ENCODE measurements at regions not wholly inside any gene's neighbourhood (a gene's known extent, or its start where the extent isn't known, plus 50 kb on each side); places are given as distances from the start of the nearest gene placed in this dataset.

- no peaks in the 10 kb centered on the region for H3K9me3 ChIP-seq (ENCODE audit: control insufficient read depth in 4 of 4, low read length in 3 of 4)
- DNase-seq (ENCODE audit: low spot score) = no peak
- H3K9ac ChIP-seq (ENCODE audit: low read depth in 1 of 2, low read length in 2 of 2) = no peak overlapping the region
- TF ChIP-seq, protein P1, sequence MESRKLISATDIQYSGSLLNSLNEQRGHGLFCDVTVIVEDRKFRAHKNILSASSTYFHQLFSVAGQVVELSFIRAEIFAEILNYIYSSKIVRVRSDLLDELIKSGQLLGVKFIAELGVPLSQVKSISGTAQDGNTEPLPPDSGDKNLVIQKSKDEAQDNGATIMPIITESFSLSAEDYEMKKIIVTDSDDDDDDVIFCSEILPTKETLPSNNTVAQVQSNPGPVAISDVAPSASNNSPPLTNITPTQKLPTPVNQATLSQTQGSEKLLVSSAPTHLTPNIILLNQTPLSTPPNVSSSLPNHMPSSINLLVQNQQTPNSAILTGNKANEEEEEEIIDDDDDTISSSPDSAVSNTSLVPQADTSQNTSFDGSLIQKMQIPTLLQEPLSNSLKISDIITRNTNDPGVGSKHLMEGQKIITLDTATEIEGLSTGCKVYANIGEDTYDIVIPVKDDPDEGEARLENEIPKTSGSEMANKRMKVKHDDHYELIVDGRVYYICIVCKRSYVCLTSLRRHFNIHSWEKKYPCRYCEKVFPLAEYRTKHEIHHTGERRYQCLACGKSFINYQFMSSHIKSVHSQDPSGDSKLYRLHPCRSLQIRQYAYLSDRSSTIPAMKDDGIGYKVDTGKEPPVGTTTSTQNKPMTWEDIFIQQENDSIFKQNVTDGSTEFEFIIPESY (IDR thresholded peaks at IDR 0.05) = no peak
- TF ChIP-seq SP1 (IDR thresholded peaks at IDR 0.05) = no peak
- no peak for TF ChIP-seq FOXA2 (IDR thresholded peaks at IDR 0.05)
- no peak for TF ChIP-seq EGR1 (IDR thresholded peaks at IDR 0.05; ENCODE audit: low read depth in 2 of 2)
- no peak for TF ChIP-seq RXRA (IDR thresholded peaks at IDR 0.05)
- TF ChIP-seq TAF1 (conservative IDR thresholded peaks at IDR 0.05) = no peak
- TF ChIP-seq NR2F2 (IDR thresholded peaks at IDR 0.05) = no peak
- no peak for TF ChIP-seq FOXA1 (IDR thresholded peaks at IDR 0.05)
- TF ChIP-seq JUND (IDR thresholded peaks at IDR 0.05) = no peak
- no peak for TF ChIP-seq HNF4G (IDR thresholded peaks at IDR 0.05)
- TF ChIP-seq GABPA (IDR thresholded peaks at IDR 0.05 in 1 of 2, conservative IDR thresholded peaks at IDR 0.05 in 1 of 2) = no peak
- TF ChIP-seq, protein P2, sequence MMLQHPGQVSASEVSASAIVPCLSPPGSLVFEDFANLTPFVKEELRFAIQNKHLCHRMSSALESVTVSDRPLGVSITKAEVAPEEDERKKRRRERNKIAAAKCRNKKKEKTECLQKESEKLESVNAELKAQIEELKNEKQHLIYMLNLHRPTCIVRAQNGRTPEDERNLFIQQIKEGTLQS (IDR thresholded peaks at IDR 0.05) = no peak
- TF ChIP-seq MAX (IDR thresholded peaks at IDR 0.05) = no peak
- 98% methylated on average over 4 of the region's 4 CpGs for WGBS
- H3K36me3 ChIP-seq (ENCODE audit: control insufficient read depth in 4 of 4, insufficient read depth in 3 of 4, low read depth in 1 of 4, low read length in 3 of 4) = no peaks in the 10 kb centered on the region
- no peaks in the 10 kb centered on the region for H3K27me3 ChIP-seq (ENCODE audit: control insufficient read depth in 4 of 4, insufficient read depth in 4 of 4, low read length in 3 of 4)
- no peaks in the 10 kb centered on the region for H3K4me1 ChIP-seq (ENCODE audit: control insufficient read depth in 4 of 4, insufficient read depth in 4 of 4, low read length in 3 of 4)
- no peak overlapping the region for H3K27ac ChIP-seq (ENCODE audit: low read depth in 1 of 2, low read length in 2 of 2)
- no peak overlapping the region for H3K4me3 ChIP-seq (ENCODE audit: low read depth in 1 of 3, low read length in 3 of 3)
Measured at GRCh38 chr6:154886016-154886415, 109.1 kb upstream of the TIAM2 start.

DNA sequence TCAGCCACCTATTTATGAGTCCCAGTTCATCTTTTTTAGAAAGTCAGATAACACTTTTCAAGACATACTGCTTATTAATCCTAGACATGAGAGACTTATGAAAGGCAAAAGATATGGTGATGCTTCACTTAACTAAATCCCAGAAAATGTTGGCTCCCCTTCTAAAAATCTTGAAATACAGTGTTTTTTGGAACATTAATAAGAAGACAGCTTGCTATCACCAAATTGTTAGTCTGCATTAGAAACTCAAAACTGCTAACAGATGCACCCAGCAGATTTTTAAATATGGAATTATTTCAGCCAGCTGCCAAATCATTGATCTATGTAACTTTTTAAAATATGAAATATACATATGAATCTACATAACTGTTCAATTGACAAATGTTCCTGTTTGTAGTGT, 108.6 kb upstream of the TIAM2 start:
- no peaks in the 10 kb centered on the region for H3K27me3 ChIP-seq (ENCODE audit: control insufficient read depth in 4 of 4, insufficient read depth in 4 of 4, low read length in 3 of 4)
- no peaks in the 10 kb centered on the region for H3K4me1 ChIP-seq (ENCODE audit: control insufficient read depth in 4 of 4, insufficient read depth in 4 of 4, low read length in 3 of 4)
- H3K9ac ChIP-seq (ENCODE audit: low read depth in 1 of 2, low read length in 2 of 2) = no peak overlapping the region
- H3K27ac ChIP-seq (ENCODE audit: low read depth in 1 of 2, low read length in 2 of 2) = no peak overlapping the region
- H3K9me3 ChIP-seq (ENCODE audit: control insufficient read depth in 4 of 4, low read length in 3 of 4) = no peaks in the 10 kb centered on the region
- no peak for DNase-seq (ENCODE audit: low spot score)
- H3K36me3 ChIP-seq (ENCODE audit: control insufficient read depth in 4 of 4, insufficient read depth in 3 of 4, low read depth in 1 of 4, low read length in 3 of 4) = no peaks in the 10 kb centered on the region
- H3K4me3 ChIP-seq (ENCODE audit: low read depth in 1 of 3, low read length in 3 of 3) = no peak overlapping the region
- TF ChIP-seq HNF4A (conservative IDR thresholded peaks at IDR 0.05) (no peak), MAX (IDR thresholded peaks at IDR 0.05) (no peak), NR2F2 (IDR thresholded peaks at IDR 0.05) (no peak), HNF4G (IDR thresholded peaks at IDR 0.05) (no peak), FOXA1 (IDR thresholded peaks at IDR 0.05) (no peak), YY1 (IDR thresholded peaks at IDR 0.05) (no peak)
- TF ChIP-seq, protein P2 (IDR thresholded peaks at IDR 0.05) = no peak

DNA sequence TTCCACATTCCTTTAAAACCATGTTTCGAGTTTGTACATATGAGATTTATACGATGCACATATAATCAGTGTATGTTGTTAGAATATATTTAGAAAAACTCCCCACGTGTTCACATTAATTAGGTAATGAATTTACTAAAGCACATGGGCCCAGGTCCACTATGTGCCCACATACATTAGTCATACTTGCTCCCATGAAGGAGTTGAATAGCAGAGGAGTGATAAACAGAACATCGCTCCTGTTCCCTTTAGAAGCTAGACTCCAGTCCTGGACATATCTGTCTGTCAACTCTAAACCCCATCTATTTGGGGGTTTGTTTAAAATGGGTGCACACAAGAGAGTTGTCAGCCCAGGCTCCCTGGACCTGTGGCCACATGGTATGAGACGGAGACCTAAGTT, 108.1 kb upstream of the TIAM2 start:
- H3K4me3 ChIP-seq (ENCODE audit: low read depth in 1 of 3, low read length in 3 of 3) = no peak overlapping the region
- no peak for TF ChIP-seq RAD21 (IDR thresholded peaks at IDR 0.05)
- TF ChIP-seq RXRA (IDR thresholded peaks at IDR 0.05) = no peak
- no peak for TF ChIP-seq GABPA (IDR thresholded peaks at IDR 0.05 in 1 of 2, conservative IDR thresholded peaks at IDR 0.05 in 1 of 2)
- no peak for TF ChIP-seq MAX (IDR thresholded peaks at IDR 0.05)
- TF ChIP-seq NR2F2 (IDR thresholded peaks at IDR 0.05) = no peak
- TF ChIP-seq HNF4G (IDR thresholded peaks at IDR 0.05) = no peak
- no peak for TF ChIP-seq JUND (IDR thresholded peaks at IDR 0.05)
- no peak for TF ChIP-seq YY1 (IDR thresholded peaks at IDR 0.05)
- TF ChIP-seq EGR1 (IDR thresholded peaks at IDR 0.05; ENCODE audit: low read depth in 2 of 2) = no peak
- TF ChIP-seq, protein P2 (IDR thresholded peaks at IDR 0.05) = no peak
- no peak for TF ChIP-seq TAF1 (conservative IDR thresholded peaks at IDR 0.05)
- no peak for TF ChIP-seq HNF4A (conservative IDR thresholded peaks at IDR 0.05)
- no peak for TF ChIP-seq CTCF (IDR thresholded peaks at IDR 0.05; ENCODE audit: low read depth, low read length, missing input control)
- TF ChIP-seq, protein P3, sequence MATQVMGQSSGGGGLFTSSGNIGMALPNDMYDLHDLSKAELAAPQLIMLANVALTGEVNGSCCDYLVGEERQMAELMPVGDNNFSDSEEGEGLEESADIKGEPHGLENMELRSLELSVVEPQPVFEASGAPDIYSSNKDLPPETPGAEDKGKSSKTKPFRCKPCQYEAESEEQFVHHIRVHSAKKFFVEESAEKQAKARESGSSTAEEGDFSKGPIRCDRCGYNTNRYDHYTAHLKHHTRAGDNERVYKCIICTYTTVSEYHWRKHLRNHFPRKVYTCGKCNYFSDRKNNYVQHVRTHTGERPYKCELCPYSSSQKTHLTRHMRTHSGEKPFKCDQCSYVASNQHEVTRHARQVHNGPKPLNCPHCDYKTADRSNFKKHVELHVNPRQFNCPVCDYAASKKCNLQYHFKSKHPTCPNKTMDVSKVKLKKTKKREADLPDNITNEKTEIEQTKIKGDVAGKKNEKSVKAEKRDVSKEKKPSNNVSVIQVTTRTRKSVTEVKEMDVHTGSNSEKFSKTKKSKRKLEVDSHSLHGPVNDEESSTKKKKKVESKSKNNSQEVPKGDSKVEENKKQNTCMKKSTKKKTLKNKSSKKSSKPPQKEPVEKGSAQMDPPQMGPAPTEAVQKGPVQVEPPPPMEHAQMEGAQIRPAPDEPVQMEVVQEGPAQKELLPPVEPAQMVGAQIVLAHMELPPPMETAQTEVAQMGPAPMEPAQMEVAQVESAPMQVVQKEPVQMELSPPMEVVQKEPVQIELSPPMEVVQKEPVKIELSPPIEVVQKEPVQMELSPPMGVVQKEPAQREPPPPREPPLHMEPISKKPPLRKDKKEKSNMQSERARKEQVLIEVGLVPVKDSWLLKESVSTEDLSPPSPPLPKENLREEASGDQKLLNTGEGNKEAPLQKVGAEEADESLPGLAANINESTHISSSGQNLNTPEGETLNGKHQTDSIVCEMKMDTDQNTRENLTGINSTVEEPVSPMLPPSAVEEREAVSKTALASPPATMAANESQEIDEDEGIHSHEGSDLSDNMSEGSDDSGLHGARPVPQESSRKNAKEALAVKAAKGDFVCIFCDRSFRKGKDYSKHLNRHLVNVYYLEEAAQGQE (IDR thresholded peaks at IDR 0.05) = no peak
- TF ChIP-seq FOXA1 (IDR thresholded peaks at IDR 0.05) = no peak
- no peak for TF ChIP-seq SP1 (IDR thresholded peaks at IDR 0.05)

More for the DNA sequence above, 108.1 kb upstream of the TIAM2 start:
- Histone ChIP-seq H3K9me3 (ENCODE audit: control insufficient read depth in 4 of 4, low read length in 3 of 4) (no peaks in the 10 kb centered on the region), H3K27ac (ENCODE audit: low read depth in 1 of 2, low read length in 2 of 2) (no peak overlapping the region), H3K27me3 (ENCODE audit: control insufficient read depth in 4 of 4, insufficient read depth in 4 of 4, low read length in 3 of 4) (no peaks in the 10 kb centered on the region), H3K4me1 (ENCODE audit: control insufficient read depth in 4 of 4, insufficient read depth in 4 of 4, low read length in 3 of 4) (peaks cover 0 to 4% (median 0%) of the 10 kb centered on the region in 4 donors), H3K9ac (ENCODE audit: low read depth in 1 of 2, low read length in 2 of 2) (no peak overlapping the region), H3K36me3 (ENCODE audit: control insufficient read depth in 4 of 4, insufficient read depth in 3 of 4, low read depth in 1 of 4, low read length in 3 of 4) (no peaks in the 10 kb centered on the region)
- no peak for DNase-seq (ENCODE audit: low spot score)
- WGBS = 95% methylated on average over 5 of the region's 5 CpGs
